GM19239 (cell line): ENCODE measurements at regions not wholly inside any gene's neighbourhood (a gene's known extent, or its start where the extent isn't known, plus 50 kb on each side); places are given as distances from the start of the nearest gene placed in this dataset.

Experiments
- DNase-seq: peaks from one replicate; pipeline ENCODE4 v3.0.0; 2011; ENCODE audit warnings: low spot score; ENCODE audit not compliant: insufficient read length
- FAIRE-seq: peaks from 2 replicates; lab custom pipeline; 2011; peaks lifted over from hg19 to GRCh38; lab: Jason Lieb, UNC

DNA sequence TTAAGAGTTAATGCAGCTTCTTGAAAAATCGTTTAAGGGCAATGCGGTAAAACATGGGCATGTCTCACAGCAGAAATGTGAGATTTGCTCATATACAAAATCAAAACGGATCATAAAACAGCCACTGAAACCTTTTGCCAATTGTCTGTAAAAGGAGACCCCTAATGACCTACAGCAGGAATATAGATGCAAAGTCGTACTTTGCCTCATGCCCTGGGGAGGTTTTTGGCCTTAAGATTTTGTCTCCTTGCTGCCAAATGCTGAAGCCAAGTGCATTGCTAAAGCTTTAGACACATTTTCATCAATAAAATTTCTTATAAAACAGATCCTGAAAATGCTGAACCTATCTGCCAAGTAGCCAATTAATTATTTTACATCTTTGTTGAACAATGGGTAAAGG is 226.9 kb downstream of the TGFB2 start:
- DNase-seq (no peak), FAIRE-seq (no peak)

DNA sequence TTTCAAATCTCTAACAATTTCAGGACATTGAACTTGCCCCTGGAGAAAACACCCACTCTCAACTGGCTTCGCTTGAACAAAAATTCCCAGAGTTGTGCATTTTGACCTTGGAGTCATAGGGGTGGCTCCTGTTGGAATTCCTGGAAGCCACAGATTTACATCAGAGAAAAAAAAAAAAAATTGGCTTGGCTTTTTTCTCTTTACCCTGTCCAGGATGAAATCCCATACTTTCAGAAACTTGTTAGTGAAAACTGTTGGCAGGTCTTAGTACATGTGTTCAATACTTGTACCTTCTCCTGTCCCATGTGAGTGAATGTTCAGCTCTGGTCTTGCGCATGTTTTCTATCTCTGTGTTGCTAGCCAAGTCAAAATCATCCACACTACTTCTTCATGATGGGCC is 228.8 kb downstream of the TGFB2 start:
- DNase-seq (no peak), FAIRE-seq (no peak)

DNA sequence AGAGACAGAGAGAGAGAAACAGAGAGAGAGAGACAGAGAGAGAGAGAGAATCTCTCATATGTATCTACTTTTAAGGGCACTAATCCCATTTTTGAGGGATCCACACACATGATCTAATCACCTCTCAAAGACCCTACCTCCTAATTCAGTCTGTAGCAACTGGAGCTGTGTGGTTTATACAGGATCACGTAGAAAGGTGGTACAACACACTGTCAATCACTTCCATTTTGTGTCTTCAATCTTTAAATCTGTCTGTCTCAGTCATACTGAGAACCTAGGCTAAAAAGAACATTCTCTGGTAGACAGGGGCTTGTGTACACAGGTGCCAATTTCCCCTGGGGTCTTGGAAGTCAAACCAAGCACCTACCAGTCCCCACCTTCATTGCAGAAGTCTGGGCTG is 229.9 kb downstream of the TGFB2 start:
- no peak for DNase-seq
- FAIRE-seq, result no peak

DNA sequence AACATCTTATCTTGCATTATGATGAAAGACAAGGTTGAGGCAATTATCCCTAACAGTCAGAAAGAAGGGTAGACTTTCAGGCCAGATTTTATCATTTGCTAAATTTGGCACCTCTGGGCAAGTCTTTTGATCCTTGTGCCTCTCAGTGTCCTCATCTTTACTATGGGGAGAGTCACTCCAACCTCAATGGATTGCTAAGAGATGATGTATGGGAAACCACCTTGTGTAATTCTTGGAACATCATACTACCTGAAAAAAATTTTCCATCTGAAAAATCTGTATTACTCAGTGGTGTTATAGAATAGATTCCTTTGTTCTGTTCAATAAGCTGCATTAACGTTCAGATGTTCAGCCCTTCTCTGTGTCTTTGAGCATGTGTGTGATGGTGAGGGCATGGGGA is 230.7 kb downstream of the TGFB2 start:
- FAIRE-seq (no peak), DNase-seq (no peak)

DNA sequence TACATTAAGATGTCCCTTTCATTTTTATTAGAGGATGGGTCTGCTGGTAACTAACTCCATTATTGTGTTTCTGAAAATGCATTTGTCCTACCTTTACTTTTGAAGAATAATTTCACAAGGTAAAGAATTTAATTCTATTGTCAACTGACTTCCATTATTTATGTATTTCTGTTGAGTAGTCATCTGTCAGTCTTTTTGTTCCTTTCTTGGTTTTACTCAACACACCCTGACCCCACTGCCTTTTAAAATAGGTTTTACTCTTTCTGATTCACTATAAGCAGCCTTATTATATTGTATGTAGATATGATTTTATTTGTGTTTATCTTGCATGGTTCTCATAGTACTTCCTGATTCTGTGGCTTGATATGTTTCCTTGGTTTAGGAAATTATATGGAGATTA is 237.5 kb downstream of the TGFB2 start:
- FAIRE-seq, result no peak
- DNase-seq, result no peak

DNA sequence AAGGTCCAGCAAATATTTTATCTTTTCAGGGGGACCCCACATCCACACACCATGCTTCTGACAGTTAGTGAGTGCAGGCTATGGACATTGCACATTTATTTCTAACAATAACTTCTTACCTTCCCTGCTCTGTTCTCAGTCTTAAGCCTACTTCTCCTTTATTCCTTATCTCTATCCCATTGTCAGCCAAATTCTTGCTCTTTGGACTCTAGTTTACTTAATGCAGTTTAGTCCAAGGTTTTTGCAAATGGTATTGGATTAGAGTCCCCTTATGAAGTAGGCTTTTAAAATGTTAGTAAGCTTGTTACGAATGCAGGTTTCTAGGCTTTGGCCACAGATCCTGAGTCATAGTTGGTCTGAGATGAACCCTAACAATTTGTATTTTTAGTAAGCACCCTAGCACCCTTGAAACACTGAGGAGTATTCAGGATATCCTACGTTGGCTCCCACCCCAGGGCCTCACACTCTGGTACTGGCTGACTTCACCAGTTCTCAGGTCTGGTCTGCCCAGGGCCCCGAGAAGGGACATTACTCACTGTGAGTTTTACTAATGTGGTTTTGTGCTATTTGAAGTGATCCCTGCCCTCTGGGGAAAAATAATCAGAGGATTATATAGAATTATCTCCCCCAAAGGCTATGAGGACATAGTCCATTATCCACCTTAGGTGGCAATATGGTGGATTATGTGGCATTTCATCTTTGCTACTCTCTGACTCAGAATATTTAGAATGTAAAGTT is 239.5 kb downstream of the TGFB2 start:
- FAIRE-seq (no peak), DNase-seq (no peak)

DNA sequence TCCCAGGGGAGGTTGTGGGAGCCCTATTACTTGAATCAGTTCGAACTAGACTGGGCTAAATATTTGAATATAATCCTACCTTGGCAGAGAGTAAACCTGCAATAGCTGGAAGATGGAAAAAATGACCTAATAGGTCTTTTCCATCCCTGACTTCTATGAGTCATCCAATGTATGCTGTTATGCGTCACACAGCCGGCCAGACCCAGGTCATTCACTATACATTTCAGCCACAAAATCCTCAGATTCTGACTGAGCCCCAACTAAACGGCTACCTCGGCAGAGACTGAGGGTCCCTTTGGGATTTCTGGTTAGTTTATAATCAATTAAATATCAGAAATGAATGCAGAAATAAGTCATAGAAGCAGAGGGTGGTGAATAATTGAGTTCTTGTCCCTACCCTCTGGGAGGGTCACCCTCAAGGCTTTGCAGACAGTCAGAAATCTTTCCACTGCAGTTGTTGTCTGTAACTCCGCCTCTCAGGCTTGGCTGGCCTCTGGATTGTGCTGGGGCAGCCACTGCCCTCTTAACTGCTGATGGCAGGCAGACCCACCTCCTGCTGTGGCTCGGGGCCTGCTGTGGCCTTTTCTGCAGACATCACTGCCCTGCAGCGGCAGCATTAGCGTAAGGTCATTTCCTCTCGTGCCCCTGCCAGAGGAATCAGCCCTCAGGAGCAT is 240.5 kb downstream of the TGFB2 start:
- no peak for DNase-seq
- FAIRE-seq, result no peak

DNA sequence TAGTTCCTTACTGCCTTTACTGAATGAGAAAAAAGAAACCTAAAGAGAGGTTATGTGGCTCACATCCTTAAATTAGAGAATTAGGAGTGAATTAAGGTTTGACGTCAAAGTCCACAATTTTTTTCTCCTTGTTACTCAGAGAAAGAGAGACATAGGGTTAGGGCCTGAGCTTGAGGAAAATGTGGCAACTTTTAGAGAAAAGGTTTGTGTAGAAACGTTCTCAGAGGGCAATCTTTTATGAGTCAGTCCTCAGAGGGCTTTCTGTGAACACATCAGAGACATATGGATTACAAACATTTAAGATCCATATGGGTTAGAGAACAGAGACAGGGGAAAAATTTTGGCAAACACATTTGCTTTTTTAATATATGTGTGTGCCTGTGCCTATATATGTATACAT is 242.8 kb downstream of the TGFB2 start:
- FAIRE-seq (no peak), DNase-seq (no peak)

DNA sequence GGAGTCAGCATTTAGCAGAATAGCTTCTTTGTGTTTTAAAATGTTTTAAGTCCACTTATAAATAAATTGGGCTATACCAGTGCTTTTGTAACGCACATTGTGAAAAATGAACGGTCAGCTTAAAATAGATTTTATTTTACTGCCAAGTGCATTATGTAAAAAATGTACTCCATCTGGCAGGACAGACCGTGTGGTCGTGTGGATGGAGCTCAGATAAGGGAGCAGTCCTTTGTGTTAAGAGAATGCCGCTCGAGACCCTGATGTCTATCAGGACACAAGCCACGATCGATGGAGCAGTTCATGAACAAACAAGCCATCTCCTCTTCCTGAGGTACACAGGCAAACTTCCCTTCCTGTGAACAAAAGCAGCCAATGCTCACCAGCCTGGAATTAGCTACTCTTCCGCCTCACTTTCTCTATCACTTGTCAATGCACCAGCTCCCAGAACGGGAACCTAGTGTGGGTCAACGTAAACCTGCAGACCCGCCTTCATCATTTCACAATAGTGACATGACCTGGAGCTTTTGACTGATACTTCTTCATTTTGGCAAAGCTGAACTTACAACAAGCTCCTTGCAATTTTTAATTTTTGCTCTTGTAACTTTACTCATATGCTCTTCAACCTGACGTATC is 243.5 kb downstream of the TGFB2 start:
- FAIRE-seq (no peak), DNase-seq (no peak)

DNA sequence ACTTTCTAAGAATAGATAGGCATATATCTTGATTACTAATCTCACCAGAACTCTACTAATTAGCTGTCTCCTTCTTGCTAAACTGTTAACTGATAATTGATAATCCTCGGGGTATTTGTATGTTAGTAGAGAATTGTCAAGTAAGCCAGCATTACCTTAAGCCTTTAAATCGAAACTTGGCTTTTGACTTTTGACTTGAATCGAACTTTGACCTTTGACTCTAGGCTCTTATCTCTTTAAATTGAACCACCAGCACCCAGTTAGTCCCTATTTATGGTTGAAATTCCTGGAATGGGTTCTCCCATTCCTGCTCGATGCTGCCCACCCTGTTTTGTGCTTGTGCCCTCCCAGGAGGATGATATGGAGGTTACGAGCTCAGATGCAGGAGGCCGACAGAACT is 244.4 kb downstream of the TGFB2 start:
- FAIRE-seq, result no peak
- DNase-seq, result no peak

DNA sequence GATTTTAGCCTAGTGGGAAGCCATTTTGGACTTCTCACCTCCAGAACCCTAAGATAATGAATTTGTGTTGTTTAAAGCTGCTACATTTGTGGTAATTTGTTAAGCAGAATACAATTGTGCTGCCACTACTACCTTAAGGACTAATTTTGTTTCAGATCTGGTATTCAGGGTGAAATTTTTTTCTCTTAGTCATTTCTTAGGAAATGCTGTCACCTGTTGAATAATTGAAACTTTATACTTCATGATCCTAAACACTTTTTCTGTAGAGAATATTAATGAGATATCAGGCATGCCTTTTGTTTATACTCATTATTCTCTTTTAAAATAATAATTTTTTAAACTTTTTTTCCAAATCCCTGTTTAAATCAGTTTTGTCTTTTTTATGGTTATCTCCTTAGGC is 246.8 kb downstream of the TGFB2 start:
- FAIRE-seq (no peak), DNase-seq (no peak)

DNA sequence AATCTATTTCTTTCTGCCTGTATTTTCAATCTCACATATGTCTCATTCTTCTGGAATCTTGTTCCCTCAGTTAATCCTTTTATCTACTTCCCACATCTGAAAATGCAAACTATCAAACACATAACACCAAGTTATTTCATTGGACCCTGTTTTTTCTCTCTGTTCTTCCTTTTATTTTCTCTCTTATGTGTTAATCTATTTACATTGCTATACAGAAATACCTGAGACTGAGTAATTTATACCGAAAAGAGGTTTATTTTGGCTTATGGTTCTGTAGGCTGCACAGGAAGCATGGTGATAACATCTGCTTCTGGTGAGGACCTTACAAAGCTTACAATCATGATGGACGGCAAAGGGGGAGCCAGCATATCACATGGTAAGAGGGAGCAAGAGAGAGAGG is 247.6 kb downstream of the TGFB2 start:
- DNase-seq, result no peak
- FAIRE-seq, result no peak

DNA sequence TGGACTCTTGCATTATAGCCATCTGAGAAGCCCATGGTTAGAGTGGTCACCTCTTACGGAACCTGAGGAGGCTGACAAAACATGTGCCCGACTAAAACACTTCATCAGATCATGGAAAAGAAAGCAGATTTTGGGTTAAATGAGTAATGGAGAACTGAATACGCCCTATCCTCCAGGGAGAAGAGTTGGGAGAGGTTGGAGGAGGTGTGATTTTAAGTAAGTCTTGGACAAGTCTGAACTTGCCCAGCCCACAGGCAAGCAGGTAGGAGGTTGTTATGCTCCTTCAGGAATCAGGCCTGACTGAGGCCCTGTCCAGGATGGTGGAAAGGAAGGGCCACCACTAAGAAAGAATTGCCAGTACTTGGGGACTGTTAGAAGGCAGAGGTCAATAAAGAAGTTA is 255.8 kb downstream of the TGFB2 start:
- DNase-seq (no peak), FAIRE-seq (no peak)

DNA sequence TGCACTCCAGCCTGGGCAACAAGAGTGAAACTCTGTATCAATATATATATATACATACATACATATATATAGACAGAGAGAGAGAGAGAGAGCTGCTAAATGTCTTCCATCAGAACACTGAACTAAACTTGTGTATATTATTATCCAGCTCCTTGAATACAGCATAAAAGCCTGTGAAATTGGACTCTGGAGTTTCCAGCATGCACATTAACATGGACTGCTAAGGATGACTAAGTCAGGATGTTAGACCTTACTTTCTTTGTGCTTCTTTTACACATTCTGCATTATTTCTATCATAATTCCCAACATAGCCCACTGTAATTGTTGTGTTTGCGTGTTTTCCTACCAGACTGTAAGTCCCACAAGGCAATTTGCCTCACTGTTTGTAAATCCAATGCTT is 259.1 kb downstream of the TGFB2 start:
- DNase-seq (no peak), FAIRE-seq (no peak)

DNA sequence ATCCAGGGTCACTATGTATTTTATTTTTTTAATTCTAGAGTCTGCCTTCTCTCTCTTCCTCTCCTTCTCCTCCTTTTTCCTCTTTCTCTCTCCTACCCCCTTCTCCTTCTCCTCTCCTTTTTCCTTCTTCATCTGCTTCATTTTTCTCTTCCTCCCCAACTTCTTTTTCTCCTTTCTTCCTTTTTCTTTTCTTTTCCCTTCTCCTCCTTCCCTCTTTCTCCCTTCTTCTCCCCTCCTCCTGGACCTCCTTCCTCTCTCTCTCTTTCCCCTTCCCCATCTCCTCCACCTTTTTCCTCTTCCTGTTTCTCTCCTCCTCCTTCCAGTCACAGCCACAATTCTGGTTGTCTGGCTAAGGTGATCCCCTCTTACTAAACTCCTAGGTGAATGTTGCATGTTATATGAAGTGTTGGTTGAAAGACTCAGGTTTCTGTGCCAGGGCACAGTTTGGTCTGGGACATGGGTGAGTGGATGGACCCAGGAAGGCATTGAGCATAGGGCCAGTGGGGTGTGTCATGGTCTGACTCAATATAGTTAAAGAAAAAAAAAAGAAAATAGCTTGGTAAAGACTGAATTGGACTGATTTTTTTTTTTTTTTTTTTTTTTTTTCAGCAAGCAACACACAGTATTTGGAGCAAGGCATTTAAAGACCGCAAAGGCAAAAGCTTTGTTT is 266.9 kb downstream of the TGFB2 start:
- FAIRE-seq, result no peak
- DNase-seq, result no peak

DNA sequence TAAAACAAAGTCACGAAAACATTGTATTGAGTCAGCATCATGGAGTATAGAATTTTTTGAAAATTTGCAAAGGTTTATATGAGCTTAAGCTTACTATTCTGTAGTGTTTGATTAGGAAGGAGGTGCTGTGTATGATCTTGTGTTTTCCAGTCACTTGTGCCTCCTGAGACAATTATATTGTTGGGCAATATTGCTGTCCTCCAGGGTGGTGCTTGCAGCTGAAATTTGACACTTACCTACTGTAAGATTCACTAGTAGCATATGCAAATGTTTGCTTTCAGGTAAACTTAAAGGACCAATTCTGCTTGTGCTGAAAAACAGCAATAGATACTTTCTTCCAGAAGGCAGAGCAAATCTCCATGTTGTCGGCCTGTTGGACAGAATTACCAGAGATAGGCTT is 268.0 kb downstream of the TGFB2 start:
- DNase-seq, result no peak
- FAIRE-seq, result no peak

DNA sequence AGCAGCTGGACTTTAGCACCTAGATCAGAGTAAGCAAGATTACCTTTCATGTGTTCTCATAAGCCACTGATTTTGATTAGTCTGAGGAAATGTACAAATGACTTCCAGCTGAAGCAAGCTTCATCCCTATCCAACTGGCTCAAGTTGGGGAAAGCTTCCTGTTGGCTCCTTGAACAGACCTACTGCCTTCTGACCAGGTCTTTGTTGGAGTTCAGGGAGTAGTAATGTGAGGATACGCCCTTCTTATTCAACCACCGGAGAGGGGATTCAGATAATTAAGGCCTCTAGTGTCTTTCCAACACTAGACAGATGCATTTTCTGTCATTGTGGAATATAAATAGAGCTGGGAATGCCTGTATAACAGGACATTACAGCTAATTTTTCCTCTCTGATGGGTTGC is 268.9 kb downstream of the TGFB2 start:
- DNase-seq, result no peak
- no peak for FAIRE-seq

DNA sequence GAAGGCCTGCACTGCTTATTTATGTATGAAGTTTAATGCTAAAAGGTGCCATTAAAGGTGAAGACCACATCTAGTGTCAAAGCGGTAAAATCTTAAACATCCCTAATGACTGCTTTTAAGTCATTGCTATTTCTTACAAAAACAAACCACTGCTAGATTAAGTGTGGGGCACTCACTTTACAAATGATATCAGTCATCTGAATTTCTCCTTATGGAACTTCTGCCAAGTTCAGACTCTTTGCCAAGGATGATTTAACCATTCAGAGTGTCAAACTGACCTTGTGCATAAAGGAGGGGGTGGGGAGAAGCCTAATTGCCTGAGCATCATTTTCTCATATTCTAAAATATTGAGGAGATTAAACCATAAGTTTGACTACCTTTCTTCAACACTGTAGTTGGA is 271.5 kb downstream of the TGFB2 start:
- FAIRE-seq (no peak), DNase-seq (no peak)

DNA sequence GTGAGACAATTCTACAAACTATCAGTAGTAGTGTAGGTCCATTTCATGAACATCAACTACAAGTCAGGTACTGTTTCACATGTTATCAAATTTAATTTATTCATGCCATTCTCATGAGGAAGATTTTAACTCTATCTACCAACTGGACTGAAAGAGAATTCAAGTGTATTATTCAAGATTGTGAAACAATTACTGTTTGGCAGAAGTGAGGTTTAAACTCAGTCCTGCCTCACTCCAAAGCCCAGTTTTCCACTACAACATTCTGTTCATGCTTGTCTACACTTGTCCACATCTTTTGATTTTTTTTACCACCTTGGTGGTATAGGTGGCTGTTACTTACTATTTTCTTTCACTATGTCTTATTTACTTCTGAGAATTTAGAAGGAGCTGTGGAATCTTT is 272.9 kb downstream of the TGFB2 start:
- no peak for FAIRE-seq

DNA sequence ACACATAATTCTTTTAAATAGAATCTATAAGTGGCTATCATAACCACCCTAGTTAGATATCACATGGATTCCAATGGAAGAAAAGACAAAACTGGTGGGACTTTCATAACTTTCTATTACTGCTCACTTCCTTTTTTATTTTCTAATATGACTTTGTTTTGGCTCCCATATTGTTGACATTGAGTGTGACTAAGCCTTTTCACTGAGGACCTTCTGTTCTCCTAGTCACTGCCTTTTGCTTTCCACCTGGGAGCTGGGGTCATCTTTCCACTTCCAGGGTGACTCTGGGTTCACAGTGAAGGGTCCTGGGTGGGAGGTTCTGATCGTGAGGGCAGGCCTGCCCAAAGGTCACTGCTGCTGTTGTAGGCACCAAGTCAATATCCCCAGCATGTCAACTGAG is 275.8 kb downstream of the TGFB2 start:
- DNase-seq (no peak), FAIRE-seq (no peak)

More for the DNA sequence above, 272.9 kb downstream of the TGFB2 start:
- no peak for DNase-seq

DNA sequence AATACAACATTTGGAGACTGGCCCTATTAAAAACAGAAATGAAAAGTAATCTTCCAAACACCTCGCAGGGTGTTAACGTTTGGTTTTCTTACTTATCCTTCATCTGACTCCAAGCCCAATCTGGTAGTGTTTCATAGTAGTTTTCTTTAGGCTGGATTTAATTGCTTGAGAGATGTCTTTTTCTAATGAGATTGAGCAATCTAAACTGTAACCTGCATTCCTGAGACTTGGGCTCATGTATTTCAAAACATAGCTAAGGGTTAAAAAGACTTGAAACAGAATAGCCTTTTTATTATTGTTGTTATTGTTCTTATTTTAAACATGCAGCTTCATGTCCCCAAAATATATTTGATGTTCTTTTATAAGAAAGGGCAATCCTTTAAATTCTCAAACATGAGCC is 278.9 kb downstream of the TGFB2 start:
- DNase-seq (no peak), FAIRE-seq (no peak)
